Esophagus squamous epithelium (tissue), 5 donors: ENCODE measurements at regions not wholly inside any gene's neighbourhood (a gene's known extent, or its start where the extent isn't known, plus 50 kb on each side); places are given as distances from the start of the nearest gene placed in this dataset.
A peak's percentile ranks its signal among the peaks of the same experiment; 100 is the strongest.

Experiments used
- DNase-seq: peaks from one replicate; lab custom pipeline; 2025; lab: John Stamatoyannopoulos, UW
- H3K27ac ChIP-seq, 4 donors: fragments of 200-600 bp; sonication (generic); one replicate each; pipeline ENCODE4 v1.5.1; 2016 to 2019; ENCODE audit warnings: mild to moderate bottlenecking in 1 of 4
- H3K27me3 ChIP-seq, 4 donors: fragments of 200-600 bp; sonication (generic); 1 replicate in 3 of 4; 2 replicates in 1 of 4; pipeline versions ENCODE4 v1.5.1 to v1.6.0; 2017 to 2021; ENCODE audit warnings: antibody characterized with exemption in 1 of 4
- H3K36me3 ChIP-seq, 3 donors: fragments of 200-600 bp; sonication (generic); one replicate each; pipeline ENCODE4 v1.5.1; 2016 to 2019
- H3K4me1 ChIP-seq, 3 donors: fragments of 200-600 bp; sonication (generic); one replicate each; pipeline ENCODE4 v1.5.1; 2017 to 2019
- H3K4me3 ChIP-seq, 4 donors: fragments of 200-600 bp; sonication (generic); 1 replicate in 3 of 4; 2 replicates in 1 of 4; pipeline ENCODE4 v1.5.1; 2016 to 2019; ENCODE audit warnings: mild to moderate bottlenecking in 2 of 4, moderate library complexity in 1 of 4
- H3K9me3 ChIP-seq, 3 donors: fragments of 200-600 bp; sonication (generic); one replicate each; pipeline ENCODE4 v1.5.1; 2016 to 2019
- CTCF ChIP-seq, 6 experiments: fragments of 450-650 bp in 4 of 6; fragments of 200-600 bp in 2 of 6; sonication (generic) in 2 of 6; IDR thresholded peaks; one replicate each; pipeline ENCODE4 v1.5.1; 2016 to 2019; ENCODE audit warnings: antibody characterized with exemption in 6 of 6, mild to moderate bottlenecking in 4 of 6, moderate library complexity in 4 of 6
- POLR2A ChIP-seq, 4 donors: fragments of 450-650 bp; IDR thresholded peaks; one replicate each; pipeline ENCODE4 v1.6.1; 2017; ENCODE audit warnings: antibody characterized with exemption in 4 of 4, mild to moderate bottlenecking in 4 of 4, moderate library complexity in 3 of 4
- WGBS, 2 donors: methylation state at CpG; one replicate each; pipeline ENCODE4 v1.1.5; 2018; 5-methylcytosine and 5-hydroxymethylcytosine counted together
- intact Hi-C: fragments of 100-400 bp; cut with DNase I; formaldehyde crosslinking; loops from one replicate; pipeline ENCODE4 v1.15.0; 2022
- donor health status: DM: yes; HTN: yes; CAD: no.

- no peaks in the 10 kb centered on the region for H3K36me3 ChIP-seq
- no peaks in the 10 kb centered on the region for H3K27me3 ChIP-seq
- no peak overlapping the region for H3K27ac ChIP-seq
- H3K9me3 ChIP-seq: no peaks in the 10 kb centered on the region
- intact Hi-C loops: no loop called here
- DNase-seq: no peak
- no peaks in the 10 kb centered on the region for H3K4me1 ChIP-seq
- H3K4me3 ChIP-seq: no peak overlapping the region
- no peak for TF ChIP-seq CTCF (IDR thresholded peaks at IDR 0.05)
- TF ChIP-seq POLR2A (IDR thresholded peaks at IDR 0.05): no peak
Observed at GRCh38 chr13:81987159-81987558, 1646.2 kb upstream of the SPRY2 start.

- Histone ChIP-seq H3K4me3 (no peak overlapping the region), H3K9me3 (no peaks in the 10 kb centered on the region), H3K36me3 (no peaks in the 10 kb centered on the region), H3K27ac (no peak overlapping the region), H3K4me1 (no peaks in the 10 kb centered on the region), H3K27me3 (no peaks in the 10 kb centered on the region)
- intact Hi-C loops: no loop called here
- WGBS, 2 donors: 69 to 92% methylated on average over 1 of the region's 1 CpG
- no peak for TF ChIP-seq CTCF (IDR thresholded peaks at IDR 0.05)
- TF ChIP-seq POLR2A (IDR thresholded peaks at IDR 0.05): no peak
- DNase-seq: no peak
Observed at GRCh38 chr13:81986308-81986707, 1645.4 kb upstream of the SPRY2 start.

GRCh38 chr13:81957121-81957520 is 1616.2 kb upstream of the SPRY2 start:
- Histone ChIP-seq H3K9me3 (no peaks in the 10 kb centered on the region), H3K36me3 (no peaks in the 10 kb centered on the region), H3K4me1 (no peaks in the 10 kb centered on the region), H3K27me3 (no peaks in the 10 kb centered on the region), H3K27ac (no peak overlapping the region), H3K4me3 (no peak overlapping the region)
- TF ChIP-seq CTCF (IDR thresholded peaks at IDR 0.05) (no peak), POLR2A (IDR thresholded peaks at IDR 0.05) (no peak)
- no peak for DNase-seq
- intact Hi-C loops: no loop called here

GRCh38 chr13:81929988-81930387 is 1589.1 kb upstream of the SPRY2 start:
- no peaks in the 10 kb centered on the region for H3K36me3 ChIP-seq
- intact Hi-C loops: no loop called here
- no peak overlapping the region for H3K27ac ChIP-seq
- no peaks in the 10 kb centered on the region for H3K9me3 ChIP-seq
- no peak overlapping the region for H3K4me3 ChIP-seq
- DNase-seq: no peak
- WGBS, 2 donors: 33 to 35% methylated on average over 3 of the region's 3 CpGs
- TF ChIP-seq POLR2A (IDR thresholded peaks at IDR 0.05) (no peak), CTCF (IDR thresholded peaks at IDR 0.05) (peak in 1 of 6 experiments; percentile 10)
- H3K27me3 ChIP-seq: no peaks in the 10 kb centered on the region
- no peaks in the 10 kb centered on the region for H3K4me1 ChIP-seq

- Histone ChIP-seq H3K36me3 (no peaks in the 10 kb centered on the region), H3K9me3 (no peaks in the 10 kb centered on the region), H3K27ac (no peak overlapping the region), H3K4me1 (no peaks in the 10 kb centered on the region), H3K4me3 (no peak overlapping the region), H3K27me3 (no peaks in the 10 kb centered on the region)
- no peak for DNase-seq
- intact Hi-C loops: no loop called here
- TF ChIP-seq CTCF (IDR thresholded peaks at IDR 0.05) (no peak), POLR2A (IDR thresholded peaks at IDR 0.05) (no peak)
Observed at GRCh38 chr13:81927347-81927746, 1586.4 kb upstream of the SPRY2 start.
